NT2/D1 (cell line): ENCODE measurements at regions not wholly inside any gene's neighbourhood (a gene's known extent, or its start where the extent isn't known, plus 50 kb on each side); places are given as distances from the start of the nearest gene placed in this dataset.
"Not testable (repeated sequence)": the region's sequence is repeated elsewhere in the genome, so short reads cannot be mapped to it uniquely, and the experiment has no call there.

Experiments used
- YY1 ChIP-seq: IDR thresholded peaks from 2 replicates; pipeline ENCODE4 v1.6.1; 2011; ENCODE audit not compliant: insufficient read length, insufficient read depth
- ZNF274 ChIP-seq: IDR thresholded peaks from 2 replicates; pipeline ENCODE4 v1.6.1; 2011; ENCODE audit warnings: mild to moderate bottlenecking, low read depth, low read length

- not testable (repeated sequence) for TF ChIP-seq YY1, ZNF274
Measured at GRCh38 chr16:60605652-60606051, 1430.6 kb downstream of the CDH8 start.
